H1 (cell line): ENCODE measurements at regions not wholly inside any gene's neighbourhood (a gene's known extent, or its start where the extent isn't known, plus 50 kb on each side); places are given as distances from the start of the nearest gene placed in this dataset.

ENCODE experiments used
- KDM5A ChIP-seq: fragments of 200-600 bp; IDR thresholded peaks from 2 replicates; pipeline ENCODE4 v1.7.1; 2012; ENCODE audit warnings: mild to moderate bottlenecking, low read length, inconsistent platforms, mixed read lengths
- NANOG ChIP-seq: IDR thresholded peaks from 2 replicates; pipeline ENCODE4 v1.6.1; 2011; ENCODE audit warnings: low read length, low read depth, mild to moderate bottlenecking, inconsistent platforms; ENCODE audit not compliant: insufficient read depth, poor library complexity, severe bottlenecking
- NRF1 ChIP-seq: IDR thresholded peaks from 2 replicates; pipeline ENCODE4 v1.6.1; 2011; ENCODE audit warnings: mild to moderate bottlenecking, low read depth, low read length, improper control_type of control experiment
- TF ChIP-seq, protein P1 (sequence below): IDR thresholded peaks from 2 replicates; pipeline ENCODE4 v1.6.1; 2012; ENCODE audit warnings: inconsistent platforms

GRCh38 chr3:106305127-106305526 lies 436.3 kb upstream of the CBLB start (continued):
- TF ChIP-seq, protein P1, sequence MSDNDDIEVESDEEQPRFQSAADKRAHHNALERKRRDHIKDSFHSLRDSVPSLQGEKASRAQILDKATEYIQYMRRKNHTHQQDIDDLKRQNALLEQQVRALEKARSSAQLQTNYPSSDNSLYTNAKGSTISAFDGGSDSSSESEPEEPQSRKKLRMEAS = no peak
- TF ChIP-seq NRF1 (no peak), KDM5A (no peak), NANOG (no peak)
- TF ChIP-seq, all 59 proteins: peak for 0
